ENCODE measurements at regions not wholly inside any gene's neighbourhood (a gene's known extent, or its start where the extent isn't known, plus 50 kb on each side); places are given as distances from the start of the nearest gene placed in this dataset.

DNA sequence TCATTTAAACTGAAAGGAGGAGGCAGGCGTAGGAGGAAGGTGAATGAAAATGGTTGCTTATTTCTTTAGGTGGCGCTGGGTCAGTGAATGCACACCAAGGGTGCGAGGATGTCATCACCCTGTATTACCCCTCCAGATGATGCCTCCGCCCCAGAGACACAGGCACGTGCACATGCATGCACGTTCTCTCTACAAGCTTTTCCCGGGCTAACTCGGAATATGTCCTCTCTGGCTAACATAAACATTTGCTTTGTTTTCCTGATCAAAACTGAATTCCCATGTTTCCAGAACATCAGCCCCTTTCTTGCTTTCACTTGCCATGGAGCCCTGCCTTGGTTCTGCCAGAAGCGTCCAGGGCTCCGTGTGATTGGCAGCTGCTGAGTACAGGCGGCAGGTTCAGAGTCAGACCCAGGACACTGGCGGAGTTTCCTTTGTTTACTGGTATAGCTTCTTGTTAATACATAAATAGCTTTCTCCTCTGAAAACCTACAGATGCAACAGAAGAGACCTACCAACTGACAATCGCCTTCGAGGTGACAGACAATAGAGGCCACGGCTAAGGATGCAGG lies 131.2 kb upstream of the RPS6KA2 start:
- H3K27ac ChIP-seq: no peak overlapping the region
- no peak for TF ChIP-seq ZFX (IDR thresholded peaks at IDR 0.05; ENCODE audit: borderline replicate concordance)
- TF ChIP-seq, protein P1, sequence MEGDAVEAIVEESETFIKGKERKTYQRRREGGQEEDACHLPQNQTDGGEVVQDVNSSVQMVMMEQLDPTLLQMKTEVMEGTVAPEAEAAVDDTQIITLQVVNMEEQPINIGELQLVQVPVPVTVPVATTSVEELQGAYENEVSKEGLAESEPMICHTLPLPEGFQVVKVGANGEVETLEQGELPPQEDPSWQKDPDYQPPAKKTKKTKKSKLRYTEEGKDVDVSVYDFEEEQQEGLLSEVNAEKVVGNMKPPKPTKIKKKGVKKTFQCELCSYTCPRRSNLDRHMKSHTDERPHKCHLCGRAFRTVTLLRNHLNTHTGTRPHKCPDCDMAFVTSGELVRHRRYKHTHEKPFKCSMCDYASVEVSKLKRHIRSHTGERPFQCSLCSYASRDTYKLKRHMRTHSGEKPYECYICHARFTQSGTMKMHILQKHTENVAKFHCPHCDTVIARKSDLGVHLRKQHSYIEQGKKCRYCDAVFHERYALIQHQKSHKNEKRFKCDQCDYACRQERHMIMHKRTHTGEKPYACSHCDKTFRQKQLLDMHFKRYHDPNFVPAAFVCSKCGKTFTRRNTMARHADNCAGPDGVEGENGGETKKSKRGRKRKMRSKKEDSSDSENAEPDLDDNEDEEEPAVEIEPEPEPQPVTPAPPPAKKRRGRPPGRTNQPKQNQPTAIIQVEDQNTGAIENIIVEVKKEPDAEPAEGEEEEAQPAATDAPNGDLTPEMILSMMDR (IDR thresholded peaks at IDR 0.05): no peak

DNA sequence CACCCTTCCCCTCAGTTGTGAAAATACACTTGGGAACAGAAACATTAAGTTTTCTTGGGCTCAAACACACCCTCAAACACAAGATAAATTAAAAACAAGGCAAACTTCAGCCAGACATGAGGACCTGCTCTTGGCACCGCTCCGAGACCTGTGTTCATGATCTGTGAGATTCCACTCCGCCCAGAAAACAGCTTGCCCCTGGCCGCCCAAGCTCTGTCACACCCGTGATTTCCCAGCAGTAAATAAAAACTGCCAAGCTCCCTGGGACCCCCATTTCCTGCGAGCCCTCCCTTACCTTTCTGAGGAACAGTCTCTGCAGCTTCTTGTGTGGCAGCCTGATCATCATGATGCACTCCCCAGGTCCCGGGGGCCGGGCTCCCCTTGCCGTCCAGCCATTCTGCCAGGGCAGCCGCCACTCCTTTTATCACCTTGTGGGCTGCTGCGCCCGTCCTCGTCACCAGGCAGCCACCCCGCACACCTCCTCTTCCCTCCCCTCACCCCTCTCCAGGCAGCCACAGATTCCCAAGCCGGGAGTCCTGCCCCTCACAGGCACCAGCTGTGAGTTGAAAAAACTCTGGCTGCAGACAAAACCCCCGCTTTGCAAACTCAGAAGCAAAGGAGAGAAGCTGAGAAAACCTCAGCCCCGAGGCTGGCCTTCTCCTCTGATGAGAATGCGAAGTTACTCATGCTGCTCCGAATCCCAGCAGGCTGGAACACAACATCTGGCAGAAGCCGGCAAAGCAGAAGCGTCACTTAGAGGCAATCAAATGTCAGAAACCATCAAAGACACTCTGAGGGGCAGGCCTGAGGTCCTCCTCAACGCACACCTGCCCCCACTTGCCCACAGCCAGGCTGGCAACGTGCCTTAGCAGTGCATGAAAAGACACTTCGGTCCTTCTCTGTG lies 130.4 kb upstream of the RPS6KA2 start:
- TF ChIP-seq, protein P1 (IDR thresholded peaks at IDR 0.05): no peak
- no peak for TF ChIP-seq ZFX (IDR thresholded peaks at IDR 0.05; ENCODE audit: borderline replicate concordance)
- H3K27ac ChIP-seq: no peak overlapping the region

DNA sequence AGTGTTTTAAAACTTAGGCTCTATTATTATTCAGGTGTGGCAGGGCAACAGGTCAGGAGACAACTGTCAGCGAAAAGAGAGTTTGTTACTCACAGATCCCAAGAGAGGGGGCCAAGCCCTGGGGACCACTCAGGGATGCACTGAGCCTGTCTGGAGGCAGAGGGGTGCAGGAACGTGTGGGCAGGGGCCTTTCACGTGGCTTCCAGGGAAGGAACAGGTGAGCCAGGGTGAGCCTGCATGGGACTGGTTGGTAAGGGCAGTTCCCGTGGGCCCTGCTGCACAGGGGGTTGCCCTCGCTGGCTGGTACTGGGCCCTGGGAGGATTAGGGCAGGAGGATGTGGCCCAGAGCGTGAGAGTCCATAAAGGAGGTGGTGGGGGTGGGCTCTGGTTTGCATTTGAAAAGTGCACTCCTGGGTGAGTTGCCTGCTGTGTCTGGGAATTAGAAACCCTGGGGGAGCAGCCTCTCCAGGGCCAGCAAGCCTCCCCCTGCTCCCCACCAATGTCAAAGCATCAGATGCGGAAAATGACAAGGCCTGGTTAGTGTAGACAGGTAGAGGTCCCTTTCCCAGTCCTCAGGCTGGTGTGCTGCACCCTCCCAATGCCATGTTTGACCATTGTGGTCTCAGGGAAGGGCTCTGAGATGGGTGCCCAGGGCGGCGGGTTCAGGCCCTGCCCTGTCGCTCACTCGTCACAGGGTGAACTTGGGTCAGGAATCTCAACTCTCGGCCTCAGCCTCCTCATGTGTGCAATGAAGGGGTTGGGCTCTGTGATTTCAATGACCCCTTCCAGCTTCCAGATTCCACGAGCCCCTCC lies 127.4 kb upstream of the RPS6KA2 start:
- TF ChIP-seq, protein P1 (IDR thresholded peaks at IDR 0.05): no peak
- TF ChIP-seq ZFX (IDR thresholded peaks at IDR 0.05; ENCODE audit: borderline replicate concordance): no peak
- no peak overlapping the region for H3K27ac ChIP-seq

DNA sequence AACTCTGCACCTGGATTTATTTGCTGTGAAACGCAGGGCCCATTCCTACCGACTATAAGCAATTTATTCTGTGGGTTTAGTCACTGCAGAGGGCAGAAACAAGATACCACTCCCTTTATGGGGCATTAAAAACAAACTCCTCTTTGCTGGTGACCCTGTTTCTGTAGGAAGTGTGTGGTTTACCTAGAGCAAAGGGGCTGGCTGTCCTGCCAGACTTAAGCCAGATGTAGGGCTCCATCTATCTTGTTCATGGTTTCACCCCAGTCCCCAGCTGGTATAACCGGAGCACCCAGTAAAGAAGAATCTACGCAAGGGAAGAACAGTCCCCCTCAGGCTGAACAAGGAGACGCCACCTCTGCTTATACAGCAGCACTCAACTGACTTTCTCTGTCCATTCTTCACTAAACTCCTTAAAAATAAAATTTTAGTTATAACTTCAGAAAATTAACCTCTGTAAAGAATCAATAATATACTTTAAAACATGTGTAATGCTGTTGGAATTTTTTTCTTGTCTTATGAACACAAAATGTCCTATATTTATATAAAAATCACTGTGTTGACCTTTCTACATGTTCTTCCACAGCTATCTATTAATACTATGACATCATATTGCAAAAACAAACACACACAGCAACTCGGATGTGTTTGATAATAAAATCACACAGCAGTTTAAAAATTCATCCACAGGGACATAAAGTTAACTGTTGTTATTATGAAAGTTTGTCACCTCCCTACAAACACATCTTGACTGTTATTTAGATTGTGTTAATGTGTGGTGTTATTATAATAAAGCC lies 126.1 kb upstream of the RPS6KA2 start:
- no peak for TF ChIP-seq ZFX (IDR thresholded peaks at IDR 0.05; ENCODE audit: borderline replicate concordance)
- TF ChIP-seq, protein P1 (IDR thresholded peaks at IDR 0.05): no peak
- no peak overlapping the region for H3K27ac ChIP-seq

DNA sequence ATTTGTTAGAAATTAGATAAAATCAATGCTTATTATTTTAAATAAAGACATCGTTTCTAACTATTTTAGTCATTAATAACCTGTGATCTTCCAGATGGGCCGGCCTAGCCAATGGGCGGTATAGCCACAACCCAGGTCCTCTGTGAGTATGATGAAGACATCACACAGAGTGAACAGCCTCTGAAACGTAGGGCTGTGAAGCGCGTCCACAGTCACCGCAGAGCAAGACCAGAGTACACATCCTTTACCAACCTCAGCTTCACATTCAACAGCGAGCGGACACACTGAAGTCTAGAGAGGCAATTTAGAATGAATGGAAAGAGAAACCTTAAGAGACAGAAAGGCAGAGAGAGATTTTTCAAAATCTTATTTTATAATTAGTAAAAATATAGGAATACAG lies 125.0 kb upstream of the RPS6KA2 start:
- TF ChIP-seq ZFX (IDR thresholded peaks at IDR 0.05; ENCODE audit: borderline replicate concordance): no peak
- TF ChIP-seq, protein P1 (IDR thresholded peaks at IDR 0.05): no peak

DNA sequence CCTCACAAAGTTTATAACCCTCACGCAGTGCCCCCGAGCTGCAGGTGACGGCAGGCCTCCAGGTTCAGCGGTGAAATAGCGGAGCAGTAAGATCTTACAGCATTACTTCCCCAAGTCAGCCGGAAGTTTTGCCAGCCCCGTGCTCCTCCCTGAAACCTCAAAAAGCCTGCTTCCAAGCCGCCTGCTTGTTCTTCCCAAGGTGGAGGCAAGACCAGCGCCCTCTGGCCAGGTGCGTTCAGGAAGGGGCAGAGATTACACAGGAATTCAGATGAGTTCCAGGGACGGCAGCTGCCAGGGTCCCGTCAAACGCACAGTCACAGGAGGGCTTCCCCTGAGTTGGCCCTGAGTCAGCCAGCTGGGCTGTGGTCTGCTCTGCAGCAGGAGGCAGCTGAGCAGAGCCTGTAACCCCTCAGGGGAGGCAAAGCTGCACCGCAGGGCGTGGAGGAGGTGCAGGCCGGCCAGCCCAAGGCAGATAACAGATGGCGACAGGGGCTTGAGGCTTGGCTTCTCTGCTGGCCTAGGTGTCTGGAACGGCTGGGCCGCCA lies 124.1 kb upstream of the RPS6KA2 start:
- TF ChIP-seq, protein P1 (IDR thresholded peaks at IDR 0.05): no peak
- TF ChIP-seq ZFX (IDR thresholded peaks at IDR 0.05; ENCODE audit: borderline replicate concordance): no peak

More for the DNA sequence above, 125.0 kb upstream of the RPS6KA2 start:
- no peak overlapping the region for H3K27ac ChIP-seq

More for the DNA sequence above, 124.1 kb upstream of the RPS6KA2 start:
- H3K27ac ChIP-seq: no peak overlapping the region

Measured in 22Rv1 (cell line).